ENCODE measurements at regions not wholly inside any gene's neighbourhood (a gene's known extent, or its start where the extent isn't known, plus 50 kb on each side); places are given as distances from the start of the nearest gene placed in this dataset.
"Not testable (repeated sequence)": the region's sequence is repeated elsewhere in the genome, so short reads cannot be mapped to it uniquely, and the experiment has no call there.

DNA sequence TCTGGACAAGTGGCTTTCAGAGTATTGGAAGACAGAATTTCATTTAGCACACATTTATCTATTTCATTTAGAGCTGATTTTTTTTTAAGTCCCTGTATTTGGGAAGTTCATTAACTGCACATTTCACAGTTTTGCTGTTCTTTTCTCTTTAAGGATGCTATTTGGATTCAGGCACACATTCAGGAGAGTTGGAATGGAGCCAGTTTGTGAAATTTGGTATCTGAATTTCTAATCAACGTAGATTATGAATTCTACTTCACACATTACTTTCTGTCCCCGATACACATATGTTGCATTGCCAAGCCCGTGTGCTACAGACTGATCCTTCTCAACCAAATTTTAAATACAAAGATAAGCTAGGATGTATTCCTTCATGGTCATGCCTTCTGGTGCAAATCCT, 503.9 kb downstream of the IRS1 start:
- no peak for DNase-seq (ENCODE audit: low read depth in 2 of 2, low spot score in 1 of 2)

DNA sequence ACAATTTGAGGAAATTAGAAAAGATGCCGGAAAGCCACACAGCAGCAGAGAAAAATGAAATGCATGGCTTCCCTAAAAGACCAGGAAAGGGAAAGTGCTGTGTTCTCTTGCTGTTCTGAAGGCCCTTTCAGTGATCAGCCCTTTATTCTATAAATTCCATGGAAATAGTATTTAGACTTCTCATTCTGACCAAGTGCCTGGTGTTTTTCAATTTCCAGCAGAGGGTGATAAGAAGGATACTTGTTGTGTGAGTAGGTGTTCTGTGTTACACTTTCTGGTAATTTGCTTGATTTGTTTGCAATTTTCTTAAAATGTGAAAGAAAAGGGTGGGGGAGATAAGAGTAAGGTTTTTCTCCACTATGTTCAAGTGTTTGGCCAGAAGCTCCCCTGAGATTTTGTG, 504.5 kb downstream of the IRS1 start:
- no peak for DNase-seq (ENCODE audit: low read depth in 2 of 2, low spot score in 1 of 2)

DNA sequence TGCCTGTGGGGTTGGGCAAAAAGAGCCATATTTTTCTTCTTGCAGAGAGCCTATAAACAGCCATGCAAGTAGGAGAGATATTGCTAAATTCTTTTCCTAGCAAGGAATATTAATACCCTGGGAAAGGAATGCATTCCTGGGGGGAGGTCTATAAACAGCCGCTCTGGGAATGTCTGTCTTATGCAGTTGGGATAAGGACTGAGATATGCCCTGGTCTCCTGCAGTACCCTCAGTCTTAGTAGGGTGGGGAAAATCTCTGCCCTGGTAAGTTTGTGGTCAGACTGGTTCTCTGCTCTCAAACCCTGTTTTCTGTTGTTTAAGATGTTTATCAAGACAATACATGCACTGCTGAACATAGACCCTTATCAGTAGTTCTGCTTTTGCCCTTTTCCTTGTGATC, 508.3 kb downstream of the IRS1 start:
- DNase-seq (ENCODE audit: low read depth in 2 of 2, low spot score in 1 of 2) = not testable (repeated sequence)

DNA sequence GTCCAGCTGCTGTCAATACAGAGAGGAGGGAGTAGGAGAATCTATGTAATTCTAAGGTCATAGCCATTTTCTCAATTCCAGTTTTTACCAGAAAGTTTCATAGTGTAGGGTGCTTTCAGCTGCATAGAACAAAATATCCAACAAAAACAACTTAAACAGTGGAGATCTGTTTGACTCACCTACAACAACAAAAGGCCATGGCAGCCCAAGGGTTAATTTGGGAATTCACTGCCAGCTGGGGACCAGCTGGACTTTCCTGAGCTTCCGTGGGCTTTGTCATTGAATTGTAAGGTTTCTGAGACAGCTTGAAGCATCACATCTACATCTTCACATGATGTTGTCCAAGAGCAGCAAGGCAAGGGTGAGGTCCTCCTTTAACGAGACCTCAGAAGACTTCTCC, 512.7 kb downstream of the IRS1 start:
- no peak for DNase-seq (ENCODE audit: low read depth in 2 of 2, low spot score in 1 of 2)

DNA sequence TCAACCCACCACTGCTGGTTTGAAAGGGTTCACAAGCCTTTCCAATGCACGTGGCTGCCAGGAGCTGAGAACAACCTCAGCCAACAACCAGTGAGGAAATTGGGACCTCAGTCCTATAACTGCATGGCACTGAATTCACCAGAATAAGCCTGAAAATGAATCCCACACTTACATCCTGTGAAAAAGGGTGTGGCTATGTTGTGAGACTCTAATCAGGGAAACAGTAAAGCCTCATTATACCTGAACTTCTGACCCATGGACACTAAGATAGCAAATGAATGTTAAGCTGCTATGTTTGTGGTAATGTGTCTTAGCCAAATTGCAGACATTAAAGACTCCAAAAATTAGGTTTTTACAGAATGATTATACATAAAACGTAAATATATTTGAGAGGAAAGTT, 515.8 kb downstream of the IRS1 start:
- DNase-seq (ENCODE audit: low read depth in 2 of 2, low spot score in 1 of 2) = no peak

DNA sequence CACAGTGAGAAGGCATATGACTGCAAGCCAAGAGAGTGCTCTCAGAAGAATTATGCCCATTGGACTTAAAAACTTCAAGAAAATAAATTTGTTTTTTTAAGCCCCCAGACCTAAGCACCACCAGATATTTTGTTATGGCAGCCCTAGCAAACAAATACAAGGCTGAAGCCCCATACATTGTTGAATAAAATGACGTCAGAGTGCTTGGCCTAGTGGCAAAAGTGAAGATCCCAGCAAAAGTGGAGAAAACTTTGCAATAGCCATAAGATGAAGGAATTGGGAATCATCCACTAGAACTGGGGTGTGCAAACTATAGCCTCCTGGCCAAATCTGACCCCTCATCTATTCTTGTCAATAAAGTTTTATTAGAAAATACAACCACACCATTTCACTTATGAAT, 517.5 kb downstream of the IRS1 start:
- no peak for DNase-seq (ENCODE audit: low read depth in 2 of 2, low spot score in 1 of 2)

DNA sequence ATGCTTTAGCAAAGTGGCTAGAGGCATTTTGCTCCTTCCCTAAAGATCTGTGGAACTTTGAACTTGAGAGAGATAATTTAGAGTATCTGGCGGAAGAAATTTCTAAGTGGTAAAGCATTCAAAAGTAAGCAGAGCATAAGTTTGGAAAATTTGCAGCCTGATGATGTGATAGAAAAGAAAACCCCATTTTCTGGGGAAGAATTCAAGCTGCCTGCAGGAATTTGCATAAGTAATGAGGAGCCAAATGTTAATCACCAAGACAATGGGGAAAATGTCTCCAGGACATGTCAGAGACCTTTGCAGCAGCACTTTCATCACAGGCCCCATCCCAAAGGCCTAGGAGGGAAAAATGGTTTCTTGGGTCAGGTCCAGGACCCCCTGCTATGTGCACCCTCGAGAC, 519.5 kb downstream of the IRS1 start:
- DNase-seq (ENCODE audit: low read depth in 2 of 2, low spot score in 1 of 2) = not testable (repeated sequence)

DNA sequence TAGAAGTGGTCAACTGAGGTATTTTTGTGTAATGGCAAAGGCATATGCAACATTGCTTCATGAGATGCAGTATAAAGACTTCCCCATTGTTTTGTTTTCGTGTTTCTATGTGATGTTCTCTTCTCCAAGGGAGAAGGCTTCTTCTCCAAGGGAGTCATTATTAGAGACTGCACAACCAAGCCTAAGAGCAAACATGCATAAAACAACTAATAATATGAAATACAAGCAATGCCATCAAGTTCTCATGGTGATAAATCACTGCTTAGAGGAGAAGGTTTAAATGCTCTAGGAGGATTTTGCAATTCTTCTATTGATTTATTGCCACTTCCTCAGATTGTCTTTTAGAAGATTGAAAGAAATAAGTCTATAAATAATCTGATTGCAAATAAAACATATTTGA, 524.4 kb downstream of the IRS1 start:
- DNase-seq (ENCODE audit: low read depth in 2 of 2, low spot score in 1 of 2) = no peak

DNA sequence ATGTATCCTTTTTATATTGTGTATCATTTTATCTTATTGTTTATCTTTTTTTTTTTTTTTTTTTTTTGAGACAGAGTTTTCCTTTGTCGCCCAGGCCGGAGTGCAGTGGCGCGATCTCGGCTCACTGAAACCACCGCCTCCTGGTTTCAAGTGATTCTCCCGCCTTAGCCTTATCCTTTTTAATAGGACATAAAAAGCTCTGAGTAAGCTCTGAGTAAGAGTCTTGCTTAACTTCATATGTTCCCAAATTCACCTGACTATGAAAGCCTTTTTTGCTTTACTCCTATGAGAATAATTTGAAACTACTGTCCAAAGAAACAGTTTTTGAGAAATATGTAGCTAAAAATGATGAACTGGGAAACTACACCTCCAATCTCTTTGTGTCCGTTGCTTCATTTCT, 525.5 kb downstream of the IRS1 start:
- DNase-seq (ENCODE audit: low read depth in 2 of 2, low spot score in 1 of 2) = no peak

DNA sequence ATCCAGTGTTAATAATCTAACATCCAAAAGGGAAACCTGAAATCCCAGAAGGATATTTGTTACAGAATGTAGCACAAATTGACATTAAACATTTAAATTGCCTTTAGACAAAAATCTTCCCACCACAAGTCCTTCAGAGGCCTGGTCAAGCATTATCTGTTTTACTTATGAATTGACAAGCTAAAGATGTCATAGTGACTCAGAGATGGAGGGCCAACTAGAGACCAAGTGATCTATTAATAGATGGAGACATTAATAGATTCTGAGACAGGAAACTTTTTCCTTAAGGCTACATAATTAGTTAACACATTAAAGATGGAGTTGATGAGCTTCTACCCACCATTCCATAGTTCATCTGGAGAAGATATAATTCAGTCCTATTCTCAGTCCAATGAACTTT, 526.2 kb downstream of the IRS1 start:
- no peak for DNase-seq (ENCODE audit: low read depth in 2 of 2, low spot score in 1 of 2)

DNA sequence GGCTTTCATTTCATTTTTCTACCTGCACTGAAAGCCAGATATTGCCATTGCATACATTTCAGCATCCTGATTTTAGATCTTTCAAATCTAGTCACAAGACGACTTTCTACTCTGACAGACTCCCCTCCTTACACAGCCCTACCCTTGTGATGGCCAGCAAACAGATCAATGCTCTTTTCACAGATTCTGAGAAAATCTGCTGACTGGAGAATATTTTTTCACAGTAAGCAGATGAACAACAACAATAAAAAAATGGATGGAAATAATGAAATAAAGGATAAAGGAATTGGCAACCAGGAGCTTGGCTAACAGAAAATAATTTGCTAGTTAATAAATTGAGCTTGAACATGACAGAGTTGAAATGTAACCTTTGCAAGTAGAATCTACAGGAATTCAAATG, 527.2 kb downstream of the IRS1 start:
- no peak for DNase-seq (ENCODE audit: low read depth in 2 of 2, low spot score in 1 of 2)

DNA sequence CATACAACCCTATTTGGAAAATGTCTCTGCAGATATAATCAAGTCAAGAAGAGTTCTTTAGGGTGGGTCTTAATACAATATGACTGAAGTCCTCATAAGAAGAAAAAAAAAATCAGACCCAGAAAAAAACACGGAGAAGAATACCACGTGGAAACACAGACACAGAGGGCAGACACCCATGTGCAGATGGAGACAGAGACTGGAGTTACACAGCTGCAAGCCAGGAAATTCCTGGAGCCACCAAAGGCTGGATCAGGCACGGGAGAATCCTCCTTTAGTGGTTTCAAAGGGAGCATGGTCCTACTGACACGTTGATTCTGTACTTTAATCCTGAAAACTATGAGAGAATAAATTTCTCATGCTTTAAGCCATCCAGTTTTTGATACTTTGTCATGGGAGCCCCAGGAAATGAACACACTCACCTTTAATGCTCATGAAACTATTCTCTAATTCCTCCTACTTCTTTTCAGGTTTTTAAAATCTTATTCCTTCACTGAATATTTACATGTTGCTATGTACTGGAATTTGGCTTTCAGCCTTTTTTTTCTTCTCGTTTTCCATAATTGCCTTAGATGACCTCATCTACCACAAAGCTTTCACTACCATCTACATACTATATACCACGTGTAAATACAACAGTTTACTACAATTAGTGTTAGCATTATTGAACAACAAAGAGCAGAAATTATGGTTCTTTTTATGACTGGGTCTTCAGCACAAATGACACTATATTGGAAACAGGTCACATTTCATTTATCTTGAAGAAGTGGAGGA, 529.1 kb downstream of the IRS1 start:
- no peak for DNase-seq (ENCODE audit: low read depth in 2 of 2, low spot score in 1 of 2)

DNA sequence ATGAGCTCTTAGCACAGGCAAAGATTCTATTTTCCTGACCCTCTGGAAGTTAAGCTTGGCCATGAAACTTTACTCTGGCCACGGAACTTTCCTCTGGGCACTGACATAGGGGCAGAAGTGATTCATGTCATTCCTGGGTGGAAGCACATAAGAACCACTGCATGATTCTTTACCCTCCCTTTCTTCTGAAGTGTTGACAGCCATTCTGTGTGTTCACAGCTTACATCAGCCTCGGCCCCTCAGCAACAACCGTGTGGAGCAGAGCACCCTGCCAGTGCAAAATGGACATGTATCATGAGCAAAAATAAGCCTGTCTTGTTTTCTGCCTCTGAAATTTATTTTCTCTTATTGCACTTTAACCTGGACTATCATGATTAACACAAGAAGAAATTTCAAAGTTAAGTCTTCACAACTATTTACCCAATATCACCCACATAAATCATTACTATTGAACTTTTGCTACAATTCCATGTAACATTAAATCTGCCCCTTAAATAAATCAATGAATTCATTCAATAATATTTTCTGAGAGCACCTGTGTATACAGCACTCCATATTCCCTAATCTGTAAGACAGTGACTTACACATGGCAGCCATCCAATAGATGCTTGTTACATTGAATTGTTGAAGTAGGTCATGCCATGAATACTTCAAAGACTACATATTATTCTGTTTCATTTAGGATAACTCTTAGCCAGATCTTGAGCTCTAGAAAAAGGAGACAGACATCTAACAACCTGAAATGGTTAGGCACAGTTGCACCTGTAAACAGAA, 531.9 kb downstream of the IRS1 start:
- no peak for DNase-seq (ENCODE audit: low read depth in 2 of 2, low spot score in 1 of 2)

DNA sequence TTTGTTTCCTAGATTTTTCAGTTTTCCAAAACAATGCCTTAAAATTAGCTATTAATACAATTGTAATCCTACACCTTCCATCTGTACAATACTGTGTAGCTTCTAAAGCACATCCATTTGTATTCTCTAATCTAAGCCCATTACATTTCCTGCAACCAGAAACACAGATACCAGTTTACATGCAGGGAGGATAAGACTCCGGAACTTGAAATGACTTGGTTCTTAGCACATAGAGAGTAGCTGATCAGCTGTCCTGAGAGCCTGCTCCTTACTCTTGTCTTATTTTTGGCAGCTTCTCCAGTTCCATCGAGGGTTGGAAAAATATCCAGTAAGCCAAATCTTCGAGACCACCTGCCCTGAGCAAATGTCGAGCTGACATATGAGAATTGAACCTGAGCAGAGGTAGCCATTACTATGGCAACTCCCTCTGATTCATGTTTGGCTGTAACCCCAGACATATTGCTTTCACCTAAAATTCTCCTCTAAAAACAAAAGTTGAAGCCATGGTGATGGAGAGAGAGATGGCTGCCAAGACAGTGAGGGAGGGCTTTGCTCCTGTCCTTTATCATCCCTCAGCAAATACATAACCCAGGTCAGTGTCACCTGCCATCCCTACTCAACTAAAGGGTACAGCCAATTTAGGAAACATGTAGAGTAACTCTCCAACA, 542.8 kb downstream of the IRS1 start:
- DNase-seq (ENCODE audit: low read depth in 2 of 2, low spot score in 1 of 2) = no peak

DNA sequence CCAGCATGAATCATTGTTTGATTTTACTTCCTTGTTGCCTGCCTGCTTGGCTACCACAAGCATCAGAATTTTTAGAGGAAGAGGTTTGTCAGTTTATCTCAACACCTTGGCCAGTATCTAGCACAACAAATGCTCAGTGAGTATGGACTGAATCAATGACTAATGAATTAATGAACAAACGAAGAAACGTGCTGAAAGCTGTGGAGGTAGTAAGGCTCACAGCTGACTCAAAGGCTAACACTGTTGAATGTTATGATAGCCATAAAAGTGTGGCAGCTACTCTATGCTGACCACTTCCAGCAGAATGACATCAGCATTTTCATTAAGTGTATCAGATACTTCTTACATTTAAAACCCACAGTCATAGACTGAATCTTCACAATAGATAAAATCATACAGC, 543.4 kb downstream of the IRS1 start:
- no peak for DNase-seq (ENCODE audit: low read depth in 2 of 2, low spot score in 1 of 2)

DNA sequence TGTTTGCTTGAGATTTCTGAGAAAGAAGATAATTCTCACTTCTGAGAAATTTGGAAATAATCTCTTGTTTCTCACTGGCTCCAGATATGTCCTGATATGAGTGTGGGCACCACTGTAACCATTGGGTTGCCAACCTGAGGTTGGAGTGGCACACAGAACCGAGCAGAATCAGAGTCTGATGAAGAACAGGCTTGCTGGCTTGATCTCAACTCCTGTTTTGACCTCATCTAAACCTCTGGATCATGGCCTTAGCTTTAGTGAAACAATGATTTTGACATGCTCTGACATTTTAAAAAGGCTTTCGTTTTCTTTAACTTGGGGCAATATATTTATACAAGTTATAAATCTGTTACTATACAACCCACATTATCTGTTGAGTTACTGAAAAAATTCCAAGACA, 548.0 kb downstream of the IRS1 start:
- no peak for DNase-seq (ENCODE audit: low read depth in 2 of 2, low spot score in 1 of 2)

DNA sequence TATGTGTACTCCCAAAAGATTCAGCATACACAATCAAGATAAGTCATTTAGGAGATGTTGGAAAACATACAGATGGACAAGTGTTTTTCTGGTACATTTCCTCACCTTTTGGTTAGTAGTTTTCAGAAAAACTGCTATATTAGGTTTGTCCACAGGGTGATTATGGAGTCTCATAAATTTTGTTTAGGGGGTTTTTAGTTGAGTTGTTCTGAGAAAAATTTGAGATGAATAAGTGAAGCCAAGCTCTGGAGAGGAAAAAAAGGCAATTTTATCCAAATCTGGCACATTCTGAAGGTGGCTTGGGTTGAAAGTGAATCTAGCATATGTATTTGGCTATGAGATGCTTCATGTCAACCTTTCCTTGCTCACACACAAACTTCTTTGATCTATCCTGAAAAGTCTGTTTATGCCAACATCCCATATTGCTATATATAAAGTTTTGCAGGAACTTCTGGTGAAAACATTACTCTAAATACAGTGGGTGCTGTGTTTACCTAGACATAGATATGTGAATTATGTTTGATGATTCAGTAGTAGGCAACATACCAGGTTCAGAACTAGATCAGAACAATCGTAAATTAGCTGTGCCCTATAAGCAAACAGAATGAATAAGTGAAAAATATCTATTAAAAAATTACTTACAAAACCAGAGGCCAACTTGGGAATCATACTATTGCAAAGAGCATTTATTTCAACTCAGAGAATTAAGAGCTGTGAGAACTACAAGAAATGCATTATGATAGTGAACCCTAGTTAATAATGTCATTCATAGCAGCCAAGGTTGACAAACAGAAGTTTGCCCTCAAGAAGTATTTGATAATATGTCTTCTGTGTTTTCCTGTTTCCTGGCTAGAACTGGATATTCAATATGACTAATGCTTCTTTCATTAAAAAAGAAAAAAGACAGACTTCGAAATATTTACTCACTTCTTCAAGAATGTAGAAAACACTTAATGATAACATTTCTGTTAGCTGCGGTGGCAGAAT, 552.0 kb downstream of the IRS1 start:
- no peak for DNase-seq (ENCODE audit: low read depth in 2 of 2, low spot score in 1 of 2)

DNA sequence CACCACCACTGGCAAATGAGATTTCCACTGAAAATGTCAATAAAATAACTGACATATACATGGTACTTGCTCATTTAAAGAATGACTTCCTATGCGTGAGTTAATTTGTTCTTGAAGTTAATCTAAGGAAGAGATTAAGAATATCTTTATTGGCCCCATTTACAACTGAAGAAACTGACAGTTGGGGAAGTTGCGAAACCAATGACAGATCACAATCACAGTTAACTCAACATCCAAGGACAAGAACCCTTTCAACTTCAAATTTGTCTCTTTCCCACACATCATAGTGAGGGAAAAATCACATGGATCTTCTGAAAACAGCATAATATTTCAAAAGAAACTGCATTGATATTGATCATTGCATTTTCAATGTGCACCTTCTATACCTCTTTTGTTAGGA, 565.4 kb downstream of the IRS1 start:
- no peak for DNase-seq (ENCODE audit: low read depth in 2 of 2, low spot score in 1 of 2)

DNA sequence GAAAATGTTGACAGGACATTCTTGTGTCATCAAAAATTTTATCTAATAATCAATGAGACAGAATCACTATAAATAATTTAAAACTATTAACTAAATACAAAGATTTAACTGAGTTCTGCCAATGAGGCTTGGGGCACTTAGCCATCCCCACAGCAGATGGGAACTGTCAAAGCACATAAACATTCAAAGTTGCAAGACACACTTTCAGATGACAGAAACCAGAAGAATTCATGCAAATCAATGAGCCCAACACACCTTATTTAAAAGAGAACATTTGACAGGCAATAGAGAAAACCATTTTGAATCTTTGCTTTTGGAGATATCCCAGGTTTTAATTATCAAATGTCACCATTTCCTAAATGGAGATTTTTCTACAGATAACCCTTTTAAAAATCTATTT, 566.2 kb downstream of the IRS1 start:
- DNase-seq (ENCODE audit: low read depth in 2 of 2, low spot score in 1 of 2) = no peak

DNA sequence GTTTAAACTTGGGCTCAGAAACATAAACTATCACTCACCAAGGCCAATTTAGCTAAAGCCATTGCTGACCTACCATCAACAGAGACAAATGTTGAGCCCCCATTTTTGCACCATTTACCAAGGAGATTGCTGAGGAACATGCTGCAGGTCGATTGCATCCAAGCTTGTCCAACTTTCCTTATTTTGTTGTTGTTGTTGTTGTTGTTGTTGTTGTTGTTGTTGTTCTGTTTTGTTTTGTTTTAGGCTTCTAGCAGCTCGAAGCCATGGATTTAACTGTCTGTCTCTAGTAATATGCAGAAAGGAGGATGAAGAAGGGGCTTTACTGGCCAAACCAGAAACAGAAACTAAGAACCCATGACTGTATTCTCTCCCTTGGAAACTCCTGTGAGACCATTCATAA, 571.5 kb downstream of the IRS1 start:
- DNase-seq (ENCODE audit: low read depth in 2 of 2, low spot score in 1 of 2) = no peak

DNA sequence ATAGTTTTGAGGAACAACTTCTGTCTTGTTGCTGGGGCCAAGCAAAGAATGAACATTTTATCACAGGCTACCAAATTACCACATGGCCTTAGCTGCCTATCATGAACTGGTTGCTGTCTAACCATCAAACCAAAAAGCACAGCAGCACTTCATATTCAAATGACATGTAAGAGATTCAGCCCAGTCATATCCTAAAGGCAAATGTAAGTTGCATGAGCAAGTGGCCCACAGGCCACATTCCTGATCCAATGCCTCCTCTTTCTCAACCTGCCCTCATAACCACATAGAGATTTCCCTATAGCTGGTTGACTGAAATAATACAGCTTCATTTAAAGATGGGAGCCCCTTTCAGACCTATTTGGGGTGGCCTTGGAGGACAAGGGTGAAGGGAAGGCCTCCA, 572.3 kb downstream of the IRS1 start:
- no peak for DNase-seq (ENCODE audit: low read depth in 2 of 2, low spot score in 1 of 2)
